ENCODE measurements at regions not wholly inside any gene's neighbourhood (a gene's known extent, or its start where the extent isn't known, plus 50 kb on each side); places are given as distances from the start of the nearest gene placed in this dataset.

DNA sequence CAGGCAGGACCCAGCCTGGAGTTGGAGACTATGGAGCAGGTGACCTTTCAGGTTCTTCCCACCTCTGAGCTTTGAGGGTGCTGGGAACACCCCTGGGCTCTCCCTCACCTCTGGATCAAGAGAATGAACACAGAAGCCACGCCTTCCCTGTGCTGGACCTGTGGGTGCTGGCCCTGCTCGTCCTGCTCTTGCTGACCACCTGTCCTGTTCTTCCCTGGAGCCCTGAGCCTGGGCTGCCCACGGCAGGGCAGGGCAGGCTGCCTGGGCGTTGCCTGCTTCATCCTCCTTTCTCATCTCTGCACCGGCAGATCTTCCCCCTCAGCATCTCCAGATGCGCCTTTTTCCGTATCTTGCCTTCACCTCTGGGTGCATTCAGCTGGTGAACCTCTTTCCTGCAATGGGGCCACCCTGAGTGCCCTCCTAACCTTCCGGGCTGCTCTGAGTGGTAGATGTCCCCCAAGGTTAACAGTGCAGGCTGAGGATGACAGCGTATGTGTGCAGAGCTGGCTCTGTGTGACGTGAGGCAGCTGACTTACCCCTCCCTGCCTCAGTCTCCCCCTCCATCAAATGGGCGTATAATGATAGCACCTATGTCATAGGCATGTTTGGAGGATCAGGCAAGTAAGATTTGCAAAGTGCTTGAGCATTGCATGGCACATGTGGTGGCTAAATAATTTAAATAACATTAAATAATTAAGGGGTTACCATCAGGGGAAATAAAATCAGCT lies 225.8 kb upstream of the CIBAR2 start:
- no peak for DNase-seq (ENCODE audit: low read depth in 2 of 3, low spot score in 2 of 3)

GRCh38 chr16:85338638-85338982 lies 226.3 kb upstream of the CIBAR2 start:
- DNase-seq (ENCODE audit: low read depth in 2 of 3, low spot score in 2 of 3): no peak

DNA sequence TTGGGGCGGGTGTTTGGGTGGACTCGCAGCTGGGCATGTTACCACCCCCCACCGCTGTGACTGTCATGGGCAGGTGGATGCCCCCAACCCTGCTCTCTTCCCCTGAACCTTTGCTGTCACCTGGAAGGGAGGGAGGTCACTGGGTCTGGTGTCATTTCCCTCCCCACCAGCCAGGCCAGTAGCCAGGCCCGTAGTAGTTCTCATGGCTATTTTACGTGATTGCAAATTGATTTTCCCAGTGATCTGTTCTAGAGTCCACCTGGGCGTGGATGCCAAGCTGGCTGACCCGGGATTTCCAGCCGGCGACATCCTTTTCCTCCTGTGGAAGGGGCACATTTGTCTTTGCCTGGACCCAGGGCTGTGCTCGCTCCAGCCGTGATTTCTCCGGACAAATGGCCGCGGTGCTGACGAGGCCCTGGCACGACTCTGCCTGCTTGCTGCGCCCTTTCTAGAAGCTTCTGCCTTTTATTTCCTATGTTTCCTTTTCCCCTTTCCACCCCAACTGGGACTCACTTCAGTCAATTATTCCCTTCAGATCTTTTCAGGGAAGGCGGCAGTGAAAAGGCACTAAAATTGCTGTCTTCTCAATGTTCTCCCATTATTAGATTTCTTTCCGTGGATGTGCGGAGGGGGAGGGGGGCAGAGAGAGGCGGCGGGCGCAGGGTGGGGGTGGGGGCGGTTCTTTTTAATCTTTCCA lies 226.9 kb upstream of the CIBAR2 start:
- no peak for DNase-seq (ENCODE audit: low read depth in 2 of 3, low spot score in 2 of 3)

- no peak for DNase-seq (ENCODE audit: low read depth in 2 of 3, low spot score in 2 of 3)
Observed at GRCh38 chr16:85341972-85342695, 229.9 kb upstream of the CIBAR2 start.

GRCh38 chr16:85344502-85345128 lies 232.3 kb upstream of the CIBAR2 start:
- no peak for DNase-seq (ENCODE audit: low read depth in 2 of 3, low spot score in 2 of 3)

DNA sequence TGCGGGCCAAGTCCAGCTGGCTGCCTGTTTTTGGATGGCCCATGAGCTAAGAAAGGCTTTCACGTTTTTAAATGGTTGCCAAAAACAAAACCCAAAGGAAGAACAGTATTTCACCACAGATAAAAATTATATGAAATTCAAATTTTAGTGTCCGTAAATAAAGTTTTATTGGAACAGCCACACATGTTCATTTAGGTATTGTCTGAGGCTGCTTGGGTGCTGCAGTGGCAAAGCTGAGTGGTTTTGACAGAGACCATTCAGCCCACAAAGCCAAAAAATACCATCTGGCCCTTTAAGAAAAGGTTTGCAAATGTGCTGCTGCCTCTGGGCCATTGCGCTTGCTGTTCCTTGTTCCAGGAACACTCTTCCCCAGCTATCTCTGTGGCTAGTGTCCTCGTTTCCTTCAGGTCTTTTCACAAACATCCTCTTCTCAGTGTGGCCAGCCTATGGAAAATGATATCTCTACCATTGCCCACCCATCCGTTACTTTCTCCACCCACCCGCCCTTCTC lies 232.9 kb upstream of the CIBAR2 start:
- no peak for DNase-seq (ENCODE audit: low read depth in 2 of 3, low spot score in 2 of 3)

DNA sequence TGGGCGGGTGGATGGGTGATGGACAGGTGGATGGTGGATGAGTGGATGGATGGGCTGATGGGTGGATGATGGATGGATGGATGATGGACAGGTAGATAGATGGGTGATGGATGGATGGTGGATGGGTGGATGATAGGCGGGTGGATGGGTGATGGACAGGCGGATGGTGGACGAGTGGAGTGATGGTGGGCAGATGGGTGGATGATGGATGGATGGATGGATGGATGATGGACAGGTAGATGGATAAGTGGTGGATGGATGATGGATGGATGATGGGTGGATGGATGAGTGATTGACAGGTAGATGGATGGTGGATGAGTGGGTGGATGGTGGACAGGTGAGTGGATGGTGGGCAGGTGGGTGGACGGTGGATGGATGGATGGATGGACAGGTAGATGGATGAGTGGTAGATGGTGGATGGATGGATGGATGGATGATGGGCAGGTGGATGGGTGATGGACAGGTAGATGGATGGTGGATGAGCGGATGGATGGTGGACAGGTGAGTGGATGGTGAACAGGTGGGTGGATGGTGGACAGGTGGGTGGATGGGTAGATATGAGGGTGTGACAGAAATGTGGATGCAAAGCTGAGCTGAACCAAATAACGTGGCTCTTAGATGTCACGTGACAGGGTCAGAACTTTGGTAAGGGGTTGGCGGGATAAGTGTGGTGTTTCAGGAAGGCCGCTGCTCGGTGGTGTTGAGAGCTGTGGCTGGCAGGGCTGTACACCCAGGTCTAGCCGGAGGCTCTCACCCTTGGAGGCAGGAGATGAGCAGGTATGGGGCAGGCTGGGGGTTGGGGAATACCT lies 234.3 kb upstream of the CIBAR2 start:
- no peak for DNase-seq (ENCODE audit: low read depth in 2 of 3, low spot score in 2 of 3)

GRCh38 chr16:85347213-85347591 lies 234.9 kb upstream of the CIBAR2 start:
- DNase-seq (ENCODE audit: low read depth in 2 of 3, low spot score in 2 of 3): no peak

- DNase-seq (ENCODE audit: low read depth in 2 of 3, low spot score in 2 of 3): no peak
Observed at GRCh38 chr16:85348065-85348840, 236.0 kb upstream of the CIBAR2 start.

DNA sequence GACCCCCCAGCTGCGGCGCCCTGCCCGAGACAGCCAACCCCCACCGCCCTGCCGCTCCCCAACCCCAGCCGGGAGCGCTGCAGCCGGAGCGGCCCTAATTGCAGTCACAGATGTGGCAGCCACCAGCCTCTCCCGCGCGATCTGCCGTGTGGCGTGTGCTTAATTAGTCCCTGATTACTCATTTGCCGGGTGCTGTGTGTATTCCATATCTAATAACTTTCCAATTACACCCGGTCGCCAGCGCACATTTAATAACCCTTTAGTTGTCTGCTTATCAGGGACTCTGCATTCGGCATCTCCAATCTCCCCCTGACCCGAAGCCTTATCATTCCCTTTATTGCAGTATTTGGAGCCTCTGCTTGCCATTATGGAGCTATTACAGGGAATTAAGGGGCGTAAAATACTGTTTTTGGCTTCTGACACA lies 236.7 kb upstream of the CIBAR2 start:
- no peak for DNase-seq (ENCODE audit: low read depth in 2 of 3, low spot score in 2 of 3)

DNA sequence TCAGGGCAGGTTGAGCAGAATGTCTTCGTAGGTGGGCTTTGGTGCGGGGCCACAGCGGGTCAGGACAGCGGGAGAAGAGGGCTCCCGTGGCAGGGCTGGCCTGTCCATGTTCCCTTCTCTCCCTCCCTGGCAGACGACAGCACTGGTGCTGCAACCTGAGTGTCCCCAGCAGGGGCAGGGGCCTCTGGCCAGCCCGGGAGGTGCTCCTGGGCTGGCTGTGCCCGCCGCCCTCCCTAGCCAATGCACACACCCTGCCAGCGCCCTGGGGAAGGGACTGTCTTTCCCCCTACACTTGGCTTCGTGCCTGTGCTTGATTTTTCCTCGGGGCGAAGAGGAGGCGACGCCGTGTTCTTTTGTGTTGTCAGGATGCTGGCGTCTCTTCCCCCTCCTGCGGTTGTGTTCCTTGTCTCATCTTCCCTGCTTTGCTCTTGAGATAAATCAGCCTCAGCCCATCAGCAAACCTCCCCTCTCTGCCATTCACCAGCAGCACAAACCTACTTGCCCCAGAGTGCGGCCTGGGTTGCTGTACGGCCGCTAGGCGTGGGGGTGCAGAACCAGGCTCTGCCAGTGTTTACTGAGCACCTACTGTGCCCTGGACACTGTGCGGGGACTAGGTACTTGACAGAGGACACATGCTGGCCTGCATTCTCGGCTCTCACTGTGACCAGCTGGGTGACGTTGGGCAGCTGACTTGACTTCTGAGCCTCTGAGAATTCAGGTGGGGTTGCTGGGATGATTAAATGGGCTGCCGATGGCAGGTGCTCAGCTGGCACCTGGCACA lies 237.3 kb upstream of the CIBAR2 start:
- no peak for DNase-seq (ENCODE audit: low read depth in 2 of 3, low spot score in 2 of 3)

GRCh38 chr16:85350146-85350728 lies 238.0 kb upstream of the CIBAR2 start:
- DNase-seq (ENCODE audit: low read depth in 2 of 3, low spot score in 2 of 3): no peak

- no peak for DNase-seq (ENCODE audit: low read depth in 2 of 3, low spot score in 2 of 3)
Observed at GRCh38 chr16:85350973-85351372, 238.7 kb upstream of the CIBAR2 start.

- no peak for DNase-seq (ENCODE audit: low read depth in 2 of 3, low spot score in 2 of 3)
Observed at GRCh38 chr16:85353013-85353412, 240.7 kb upstream of the CIBAR2 start.

DNA sequence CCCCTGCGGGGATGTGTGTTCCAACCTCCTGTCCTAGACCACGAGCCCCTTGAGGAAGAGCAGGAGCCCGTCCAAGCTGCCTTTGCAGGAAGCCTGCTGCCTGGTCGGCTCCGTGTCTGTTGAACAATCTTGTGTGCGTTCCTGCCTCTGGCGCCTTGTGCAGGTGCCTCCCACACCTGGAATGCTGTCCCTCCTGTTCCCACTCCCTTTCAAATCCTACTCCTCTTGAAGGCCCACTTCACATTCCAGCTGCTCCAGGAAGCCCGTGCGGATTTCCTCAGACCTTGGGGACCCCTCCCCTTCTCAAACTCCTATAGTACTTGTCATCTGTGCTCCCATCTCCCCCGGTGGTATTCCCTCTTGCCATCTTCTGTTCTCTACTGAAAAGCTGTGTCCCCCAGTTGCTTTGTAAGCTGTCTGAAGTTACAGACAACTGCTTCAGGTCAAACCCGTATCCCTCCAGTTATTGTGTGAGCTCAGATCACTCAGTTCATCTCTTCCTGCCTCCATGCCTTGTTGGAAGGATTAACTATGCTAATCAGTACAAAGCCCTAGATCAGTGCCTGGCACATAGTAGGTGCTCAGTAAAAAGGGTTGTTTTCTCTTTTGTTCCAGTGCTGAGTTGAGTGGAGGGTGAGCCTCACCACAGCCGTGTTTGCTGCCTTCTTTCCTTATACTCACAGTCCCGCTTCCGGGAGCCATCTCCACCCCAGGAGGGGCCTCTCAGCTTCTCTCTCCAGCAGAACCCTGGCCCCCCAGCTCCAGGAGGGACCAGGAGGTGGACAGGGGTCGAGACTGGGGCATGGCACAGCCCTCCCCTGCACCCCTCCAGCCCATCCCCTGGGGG lies 241.8 kb upstream of the CIBAR2 start:
- no peak for DNase-seq (ENCODE audit: low read depth in 2 of 3, low spot score in 2 of 3)

DNA sequence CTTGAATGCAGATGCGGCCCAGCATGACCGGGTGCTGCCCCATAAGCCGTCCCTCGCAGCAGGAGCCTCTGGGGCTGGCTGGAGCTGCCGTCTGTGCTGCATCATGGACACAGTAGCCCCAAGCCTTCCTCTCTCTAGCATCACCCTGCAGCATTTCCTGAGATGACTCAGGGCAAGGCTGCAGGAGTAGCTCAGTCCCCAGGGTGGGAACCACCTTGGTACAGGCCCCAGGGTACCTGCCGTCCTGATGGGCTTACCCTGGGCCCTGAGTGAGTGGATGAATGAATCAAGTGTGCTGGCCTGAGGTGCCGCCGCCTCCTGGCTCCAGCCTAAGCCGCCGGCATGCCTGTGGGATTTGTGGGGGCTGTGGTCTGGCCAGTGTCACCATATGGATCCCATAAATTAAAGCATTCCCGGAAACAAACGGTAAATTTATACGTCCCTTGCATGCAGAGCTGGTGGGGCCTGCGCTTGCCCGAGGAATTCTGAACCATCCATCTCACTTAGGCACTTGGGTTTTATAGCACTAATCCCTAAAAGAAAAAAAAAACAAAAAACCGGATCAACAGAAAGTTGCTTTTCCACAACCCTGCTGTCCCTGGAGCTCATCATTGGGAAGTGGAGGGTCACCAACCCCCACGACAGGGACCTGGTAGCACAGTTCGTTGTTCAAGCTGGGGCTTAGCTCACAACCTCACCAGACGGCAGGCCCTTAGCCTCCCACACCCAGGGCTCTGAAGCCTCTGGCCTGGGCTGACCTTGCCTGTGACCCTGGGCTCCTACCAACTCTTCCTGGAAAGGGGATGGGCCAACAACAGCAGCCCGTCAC lies 242.6 kb upstream of the CIBAR2 start:
- no peak for DNase-seq (ENCODE audit: low read depth in 2 of 3, low spot score in 2 of 3)

DNA sequence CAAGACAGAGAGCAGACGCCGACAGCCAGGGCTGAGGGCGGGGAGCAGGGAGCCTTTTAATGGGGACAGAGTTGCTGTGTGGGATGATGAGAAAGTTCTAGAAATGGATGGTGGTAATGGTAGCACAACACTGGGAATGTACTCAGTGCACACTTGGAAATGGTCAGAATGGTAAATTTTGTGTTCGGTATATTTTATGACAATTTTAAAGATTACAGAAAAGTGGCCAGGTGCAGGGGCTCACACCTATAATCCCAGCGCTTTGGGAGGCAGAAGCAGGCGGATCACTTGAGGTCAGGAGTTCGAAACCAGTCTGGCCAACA lies 243.2 kb upstream of the CIBAR2 start:
- DNase-seq (ENCODE audit: low read depth in 2 of 3, low spot score in 2 of 3): no peak

Data from activated CD8-positive, alpha-beta memory T cell treated with anti-CD3 and anti-CD28 coated beads for 48 hours (primary cell).